Stimulated activated naive CD8-positive, alpha-beta T cell treated with anti-CD3 and anti-CD28 coated beads, Interleukin-15, Interleukin-2, amounts not matched to agents 100 ng/mL and 50 ng/mL, for 24 hours (primary cell): ENCODE measurements at regions not wholly inside any gene's neighbourhood (a gene's known extent, or its start where the extent isn't known, plus 50 kb on each side); places are given as distances from the start of the nearest gene placed in this dataset.

Experiments used
- H3K27ac Mint-ChIP-seq: one replicate; pipeline ENCODE4 v1.8.0; 2021; ENCODE audit warnings: mild to moderate bottlenecking, mixed read lengths
- H3K27me3 Mint-ChIP-seq: one replicate; pipeline ENCODE4 v1.8.0; 2021; ENCODE audit warnings: mixed read lengths
- H3K36me3 Mint-ChIP-seq: one replicate; pipeline ENCODE4 v1.8.0; 2021; ENCODE audit warnings: low read depth, mixed read lengths
- H3K4me1 Mint-ChIP-seq: one replicate; pipeline ENCODE4 v1.8.0; 2021; ENCODE audit warnings: low read depth, mixed read lengths
- H3K4me3 Mint-ChIP-seq: one replicate; pipeline ENCODE4 v1.8.0; 2021; ENCODE audit warnings: mild to moderate bottlenecking, mixed read lengths
- H3K9me3 Mint-ChIP-seq: one replicate; pipeline ENCODE4 v1.8.0; 2021; ENCODE audit warnings: mixed read lengths

DNA sequence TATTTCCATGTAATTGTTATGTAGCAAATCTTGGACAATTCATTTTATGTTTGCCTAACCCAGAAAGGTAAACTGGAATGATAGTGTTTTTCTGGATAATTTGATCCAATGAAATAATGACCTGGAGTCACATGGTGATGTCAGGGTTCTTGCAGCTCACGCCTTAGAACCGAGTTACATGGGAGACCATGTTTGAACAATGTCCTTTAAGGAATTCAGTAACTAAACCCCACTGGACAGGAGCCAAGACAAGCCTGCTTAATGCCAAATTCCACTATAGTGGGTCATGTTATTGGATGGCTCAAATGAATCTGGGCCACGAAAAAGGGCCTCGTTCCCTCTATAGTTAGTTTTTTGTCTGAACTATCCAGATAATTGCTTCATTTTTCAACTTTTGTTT, 255.8 kb upstream of the HMGA2 start:
- no peaks in the 10 kb centered on the region for H3K4me1 Mint-ChIP-seq
- no peaks in the 10 kb centered on the region for H3K36me3 Mint-ChIP-seq
- H3K9me3 Mint-ChIP-seq: peaks cover 6% of the 10 kb centered on the region
- H3K27ac Mint-ChIP-seq: no peak overlapping the region
- H3K27me3 Mint-ChIP-seq: peaks cover 29% of the 10 kb centered on the region
- H3K4me3 Mint-ChIP-seq: no peak overlapping the region

DNA sequence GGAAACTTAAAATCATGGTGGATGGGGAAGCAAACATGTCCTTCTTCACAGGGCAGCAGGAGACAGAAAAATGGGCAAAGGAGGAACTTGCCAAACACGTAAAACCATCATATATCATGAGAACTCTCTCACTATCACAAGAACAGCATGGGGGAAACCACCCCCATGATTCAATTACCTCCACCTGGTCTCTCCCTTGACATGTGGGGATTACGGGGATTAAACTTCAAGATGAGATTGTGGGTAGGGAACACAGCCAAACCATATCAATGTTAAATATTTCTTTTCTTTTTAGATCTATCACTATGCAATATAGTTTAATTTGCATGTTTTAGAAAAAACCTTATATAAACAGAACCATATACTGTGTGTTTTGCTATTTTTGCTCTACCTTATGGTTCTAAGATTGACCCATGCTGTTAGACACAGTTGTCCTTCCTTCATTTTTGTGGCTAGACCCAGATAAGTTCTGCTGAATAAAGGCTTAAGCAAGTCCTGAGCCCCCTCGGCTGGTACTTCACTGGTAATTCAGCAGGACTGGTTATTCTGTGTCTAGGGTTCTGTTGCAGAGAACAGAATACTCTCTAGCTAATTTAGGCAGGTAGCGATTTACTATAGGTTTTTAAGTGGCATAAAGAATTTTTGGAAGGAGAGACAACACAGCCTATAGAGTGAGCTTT, 253.7 kb upstream of the HMGA2 start:
- no peaks in the 10 kb centered on the region for H3K36me3 Mint-ChIP-seq
- H3K27me3 Mint-ChIP-seq: peaks cover 31% of the 10 kb centered on the region
- peaks cover 19% of the 10 kb centered on the region for H3K9me3 Mint-ChIP-seq
- no peak overlapping the region for H3K4me3 Mint-ChIP-seq
- no peak overlapping the region for H3K27ac Mint-ChIP-seq
- H3K4me1 Mint-ChIP-seq: no peaks in the 10 kb centered on the region

DNA sequence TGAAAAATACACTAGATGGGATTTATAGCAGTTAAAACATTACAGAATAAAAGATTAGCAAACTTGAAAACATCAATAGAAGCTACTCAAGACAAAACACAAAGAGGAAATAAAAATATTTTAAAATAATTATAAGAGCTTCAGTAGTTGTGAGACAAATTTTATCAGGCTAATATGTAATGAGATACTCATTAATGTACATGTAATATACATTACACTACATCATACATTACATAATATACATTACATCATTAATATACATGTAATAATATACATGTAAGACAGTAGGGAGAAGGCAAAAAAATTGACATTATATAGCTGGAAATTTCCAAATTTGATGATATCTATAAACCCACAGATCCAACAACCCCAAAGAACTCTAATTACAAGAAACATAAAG, 249.4 kb upstream of the HMGA2 start:
- Mint-ChIP-seq H3K9me3 (peaks cover 19% of the 10 kb centered on the region), H3K4me3 (no peak overlapping the region), H3K4me1 (no peaks in the 10 kb centered on the region), H3K27ac (no peak overlapping the region), H3K36me3 (no peaks in the 10 kb centered on the region), H3K27me3 (peaks cover 16% of the 10 kb centered on the region)

DNA sequence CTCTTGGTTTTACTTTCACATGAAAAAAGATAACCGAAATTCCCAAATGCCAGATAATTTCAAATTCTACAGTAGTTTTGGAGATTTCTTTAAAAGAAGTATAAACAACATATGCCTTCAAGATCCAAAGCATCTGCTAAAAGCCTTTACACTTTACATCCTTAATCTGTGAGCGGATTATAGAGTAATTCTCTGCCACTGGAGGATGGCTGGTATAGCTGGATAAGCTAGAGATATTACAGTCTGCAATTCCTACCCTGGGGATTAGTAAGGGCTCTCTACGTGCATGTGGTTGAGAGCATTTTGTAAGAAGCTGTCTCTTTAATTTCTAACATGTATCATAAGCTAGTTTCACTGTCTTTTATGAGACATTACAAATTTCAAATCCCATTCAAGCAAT, 240.3 kb upstream of the HMGA2 start:
- no peak overlapping the region for H3K27ac Mint-ChIP-seq
- no peak overlapping the region for H3K4me3 Mint-ChIP-seq
- no peaks in the 10 kb centered on the region for H3K27me3 Mint-ChIP-seq
- H3K36me3 Mint-ChIP-seq: no peaks in the 10 kb centered on the region
- H3K9me3 Mint-ChIP-seq: no peaks in the 10 kb centered on the region
- H3K4me1 Mint-ChIP-seq: no peaks in the 10 kb centered on the region

DNA sequence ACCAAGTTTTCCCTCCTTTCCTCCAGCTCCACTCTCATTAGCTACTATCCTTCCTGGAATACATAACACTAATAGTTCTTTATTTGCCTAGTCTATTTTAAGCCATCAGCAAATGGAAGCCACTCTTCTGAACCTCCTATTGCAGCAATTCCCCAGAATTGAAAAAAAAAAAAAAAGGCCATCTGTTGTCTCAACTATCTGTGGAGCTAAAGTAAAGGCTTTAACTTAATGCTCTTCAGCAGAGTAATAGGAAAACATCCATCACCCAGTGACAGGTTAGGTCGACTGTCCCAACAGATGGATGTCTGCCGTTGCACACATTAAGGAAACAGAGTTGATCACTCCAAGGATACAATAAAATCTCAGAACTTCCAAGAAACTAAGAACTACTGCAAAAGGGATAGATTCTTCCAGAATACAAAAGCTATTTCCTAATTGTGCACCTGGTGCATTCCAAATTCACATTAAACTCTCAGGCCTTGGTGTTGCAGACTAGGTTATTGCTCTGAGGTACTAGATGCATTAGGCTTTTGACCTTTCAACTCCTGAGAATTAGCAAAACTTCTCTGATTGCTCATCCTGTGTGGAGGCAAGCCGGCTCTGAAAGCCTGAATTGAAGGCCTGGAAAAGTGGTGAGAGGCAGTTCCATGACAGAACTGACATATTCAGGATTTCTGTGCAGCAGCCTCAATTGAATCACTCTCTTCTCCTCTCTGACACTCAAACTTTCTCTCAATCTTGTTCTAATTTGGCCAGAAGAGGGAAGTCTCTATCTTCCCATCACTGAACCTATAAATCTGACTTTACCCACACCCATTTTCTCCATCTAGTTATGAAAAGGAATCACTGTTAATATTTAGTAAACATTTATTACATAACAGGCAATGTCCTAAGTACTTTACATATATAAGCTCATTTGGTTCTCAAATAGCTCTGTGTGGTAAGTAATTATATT, 238.4 kb upstream of the HMGA2 start:
- Mint-ChIP-seq H3K4me1 (no peaks in the 10 kb centered on the region), H3K9me3 (no peaks in the 10 kb centered on the region)

DNA sequence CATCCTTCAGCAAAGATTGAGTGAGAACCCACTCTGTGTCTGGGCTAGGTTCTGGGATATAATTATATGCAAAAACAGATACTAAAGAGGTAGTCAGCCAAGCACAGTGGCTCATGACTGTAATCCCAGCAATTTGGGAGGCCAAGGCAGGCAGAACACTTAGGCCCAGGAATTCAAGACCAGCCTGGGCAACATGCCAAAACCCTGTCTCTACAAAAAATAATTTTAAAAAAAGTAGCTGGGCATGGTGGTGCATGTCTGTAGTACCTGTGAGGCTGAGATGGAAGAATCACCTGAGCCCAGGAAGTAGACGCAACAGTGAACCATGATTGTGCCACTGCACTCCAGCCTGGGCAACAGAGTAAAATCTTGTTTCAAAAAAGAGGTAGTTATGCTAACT, 237.5 kb upstream of the HMGA2 start:
- H3K27ac Mint-ChIP-seq: no peak overlapping the region
- no peaks in the 10 kb centered on the region for H3K27me3 Mint-ChIP-seq
- no peaks in the 10 kb centered on the region for H3K9me3 Mint-ChIP-seq
- H3K36me3 Mint-ChIP-seq: no peaks in the 10 kb centered on the region
- no peaks in the 10 kb centered on the region for H3K4me1 Mint-ChIP-seq
- H3K4me3 Mint-ChIP-seq: no peak overlapping the region

More for the DNA sequence above, 238.4 kb upstream of the HMGA2 start:
- Mint-ChIP-seq H3K4me3 (no peak overlapping the region), H3K27me3 (no peaks in the 10 kb centered on the region), H3K36me3 (no peaks in the 10 kb centered on the region), H3K27ac (no peak overlapping the region)

DNA sequence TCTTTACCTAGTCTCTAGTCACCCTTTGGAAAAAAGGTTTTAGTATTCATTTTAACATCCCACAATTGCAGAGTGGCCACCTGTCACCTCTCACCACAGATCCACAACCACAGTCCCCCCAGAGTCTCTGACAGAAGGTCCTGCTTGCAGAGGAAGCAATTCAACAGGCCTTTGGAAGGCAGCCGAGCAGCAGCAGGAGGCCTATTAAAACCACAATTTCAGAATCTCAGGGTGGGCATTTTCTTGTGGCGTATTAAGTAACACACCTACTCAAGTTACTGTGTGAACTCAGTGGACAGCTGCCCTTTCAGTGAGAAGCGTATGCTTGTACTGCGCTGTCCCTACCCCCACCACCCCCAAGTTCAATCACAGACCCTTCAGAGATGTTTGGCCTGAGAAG, 234.0 kb upstream of the HMGA2 start:
- Mint-ChIP-seq H3K4me3 (no peak overlapping the region), H3K27ac (no peak overlapping the region), H3K4me1 (no peaks in the 10 kb centered on the region), H3K36me3 (no peaks in the 10 kb centered on the region), H3K27me3 (peaks cover 6% of the 10 kb centered on the region), H3K9me3 (no peaks in the 10 kb centered on the region)

DNA sequence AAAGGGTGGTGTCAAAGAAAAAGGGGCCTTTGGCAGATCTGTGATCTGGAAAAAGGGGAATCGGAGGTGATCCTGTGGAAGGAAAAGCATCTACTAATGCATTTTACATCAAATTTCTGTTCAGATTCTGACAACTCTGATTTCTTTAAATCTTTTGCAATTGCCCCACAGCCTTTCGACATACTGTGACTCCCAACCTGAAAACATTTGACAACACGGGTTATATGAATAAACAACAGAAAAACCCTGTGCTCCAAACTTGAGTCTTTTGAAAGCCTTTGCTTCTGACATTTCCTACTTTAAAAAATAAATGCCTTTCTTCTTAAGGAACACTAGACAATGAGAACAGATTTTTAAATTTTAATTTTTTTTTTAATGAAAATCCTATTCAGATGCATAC, 231.9 kb upstream of the HMGA2 start:
- no peak overlapping the region for H3K4me3 Mint-ChIP-seq
- no peaks in the 10 kb centered on the region for H3K36me3 Mint-ChIP-seq
- no peak overlapping the region for H3K27ac Mint-ChIP-seq
- H3K27me3 Mint-ChIP-seq: peaks cover 12% of the 10 kb centered on the region
- H3K4me1 Mint-ChIP-seq: no peaks in the 10 kb centered on the region
- H3K9me3 Mint-ChIP-seq: no peaks in the 10 kb centered on the region

DNA sequence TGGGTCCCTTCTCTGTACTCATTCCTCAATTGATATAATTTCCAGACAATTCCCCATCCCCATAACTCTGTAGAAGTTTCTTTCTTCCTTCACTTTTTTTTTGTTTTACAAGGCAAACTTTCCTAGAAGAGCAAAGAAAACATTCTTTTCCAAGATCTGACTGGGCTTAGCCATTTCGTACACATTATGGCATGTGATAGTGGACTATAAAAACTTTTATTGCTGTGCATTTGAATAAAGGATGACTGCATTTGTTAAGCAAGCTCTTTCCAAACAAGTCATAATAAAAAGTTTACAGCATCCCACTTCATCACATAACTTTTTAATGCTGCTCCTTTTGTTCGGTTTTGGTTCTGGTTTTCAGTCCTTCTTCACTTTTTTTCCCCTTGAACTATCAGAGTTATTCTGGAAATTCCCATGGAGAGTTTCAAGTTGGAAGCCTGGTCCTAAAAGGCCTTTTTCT, 231.0 kb upstream of the HMGA2 start:
- H3K9me3 Mint-ChIP-seq: no peaks in the 10 kb centered on the region
- H3K27me3 Mint-ChIP-seq: peaks cover 13% of the 10 kb centered on the region
- no peak overlapping the region for H3K4me3 Mint-ChIP-seq
- H3K4me1 Mint-ChIP-seq: no peaks in the 10 kb centered on the region
- H3K27ac Mint-ChIP-seq: no peak overlapping the region
- H3K36me3 Mint-ChIP-seq: no peaks in the 10 kb centered on the region

DNA sequence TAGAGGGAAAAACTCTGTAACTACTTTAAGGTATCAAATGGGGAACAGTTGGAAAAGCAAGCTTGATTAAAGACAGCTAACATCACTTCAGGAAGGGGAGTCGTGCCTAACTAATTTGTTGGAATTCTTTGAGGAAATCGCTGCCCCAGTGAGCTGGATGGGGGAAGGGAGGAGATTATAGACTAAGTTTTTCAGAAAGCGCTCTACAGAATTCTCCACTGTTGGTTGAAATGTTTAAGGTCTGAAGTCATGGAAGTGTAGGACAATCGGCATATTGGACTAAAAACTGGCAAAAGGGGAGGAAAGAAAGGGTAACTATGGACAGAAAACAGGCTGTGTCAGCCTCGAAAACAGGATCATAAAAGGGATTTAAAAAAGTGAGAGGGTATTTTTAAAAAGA, 229.9 kb upstream of the HMGA2 start:
- Mint-ChIP-seq H3K27ac (no peak overlapping the region), H3K9me3 (no peaks in the 10 kb centered on the region), H3K4me3 (no peak overlapping the region), H3K4me1 (no peaks in the 10 kb centered on the region), H3K36me3 (no peaks in the 10 kb centered on the region), H3K27me3 (peaks cover 18% of the 10 kb centered on the region)

DNA sequence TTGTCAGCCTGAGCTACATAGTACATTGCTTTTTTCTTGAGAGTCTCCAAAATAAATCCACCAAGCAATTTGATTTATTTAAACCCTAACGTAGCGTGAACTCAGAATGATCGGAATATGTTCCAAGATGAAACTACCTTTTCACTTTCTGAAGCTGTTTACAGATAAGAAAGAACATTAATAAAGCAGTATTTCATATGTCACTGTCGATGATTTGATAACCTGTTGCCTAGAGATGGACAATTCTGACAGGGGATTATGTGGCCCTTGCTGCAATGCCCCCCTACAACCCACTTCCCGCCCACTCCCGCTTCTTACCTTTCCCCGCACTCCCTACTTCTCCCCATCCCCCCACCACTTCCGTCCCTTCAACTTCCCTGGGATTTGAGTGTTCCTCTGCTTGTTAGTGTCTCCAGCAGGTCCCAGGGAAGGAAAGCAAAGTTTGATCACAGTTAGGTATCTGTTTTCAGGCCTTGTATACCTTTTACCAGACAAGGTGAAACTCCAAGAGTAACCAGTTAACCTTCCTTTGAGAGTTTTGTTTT, 229.2 kb upstream of the HMGA2 start:
- no peaks in the 10 kb centered on the region for H3K36me3 Mint-ChIP-seq
- no peaks in the 10 kb centered on the region for H3K4me1 Mint-ChIP-seq
- no peak overlapping the region for H3K27ac Mint-ChIP-seq
- no peaks in the 10 kb centered on the region for H3K9me3 Mint-ChIP-seq
- H3K27me3 Mint-ChIP-seq: peaks cover 19% of the 10 kb centered on the region
- no peak overlapping the region for H3K4me3 Mint-ChIP-seq

DNA sequence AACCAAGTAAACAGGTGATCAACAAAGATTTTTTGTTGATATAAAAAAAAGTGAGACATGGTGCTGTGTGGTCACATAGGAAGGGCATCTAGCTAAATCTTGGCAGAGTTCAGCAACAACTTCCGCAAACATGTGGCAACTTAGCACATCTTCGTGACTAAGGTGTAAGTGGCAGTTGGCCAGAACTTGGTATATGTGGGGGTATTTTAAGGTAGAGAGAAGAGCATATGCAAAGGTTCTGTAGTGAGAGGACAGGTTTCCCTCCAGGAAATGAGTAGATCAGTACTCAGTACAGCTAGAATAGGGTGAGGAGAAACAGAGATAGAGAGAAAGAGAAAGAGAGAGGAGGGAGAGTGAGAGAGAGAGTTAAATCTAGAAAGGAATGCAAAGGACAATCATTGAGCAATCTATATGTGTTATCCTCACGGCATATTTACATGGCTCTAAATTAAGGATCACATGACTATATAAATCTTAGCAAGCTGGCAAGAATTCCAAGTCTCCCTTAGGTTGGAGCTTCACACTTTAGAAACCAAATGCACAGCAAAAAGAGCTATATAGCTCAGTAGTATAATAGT, 227.7 kb upstream of the HMGA2 start:
- Mint-ChIP-seq H3K4me1 (no peaks in the 10 kb centered on the region), H3K27me3 (peaks cover 31% of the 10 kb centered on the region), H3K4me3 (no peak overlapping the region), H3K27ac (no peak overlapping the region), H3K36me3 (no peaks in the 10 kb centered on the region), H3K9me3 (no peaks in the 10 kb centered on the region)

DNA sequence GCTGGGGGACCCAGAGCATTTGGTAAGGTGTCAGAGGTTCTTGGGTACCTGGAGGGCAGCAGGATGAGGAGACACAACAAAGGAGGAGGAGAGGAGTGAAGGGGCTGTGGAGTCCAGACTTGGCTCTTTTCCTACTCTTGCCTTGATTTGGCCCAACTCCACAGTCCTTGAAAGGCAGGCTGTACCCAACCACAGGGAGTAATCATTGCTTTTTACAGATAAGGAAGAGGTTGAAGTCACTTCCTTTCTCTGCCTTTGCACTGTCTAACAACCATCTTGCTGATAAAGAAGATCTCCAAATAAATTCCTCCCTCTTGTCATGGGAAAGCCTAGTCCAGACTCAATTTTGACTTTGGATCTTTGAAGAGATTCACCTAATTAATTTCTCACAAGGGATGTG, 226.8 kb upstream of the HMGA2 start:
- Mint-ChIP-seq H3K27ac (no peak overlapping the region), H3K9me3 (no peaks in the 10 kb centered on the region), H3K4me1 (peaks cover 3% of the 10 kb centered on the region), H3K27me3 (peaks cover 34% of the 10 kb centered on the region), H3K4me3 (no peak overlapping the region), H3K36me3 (no peaks in the 10 kb centered on the region)

DNA sequence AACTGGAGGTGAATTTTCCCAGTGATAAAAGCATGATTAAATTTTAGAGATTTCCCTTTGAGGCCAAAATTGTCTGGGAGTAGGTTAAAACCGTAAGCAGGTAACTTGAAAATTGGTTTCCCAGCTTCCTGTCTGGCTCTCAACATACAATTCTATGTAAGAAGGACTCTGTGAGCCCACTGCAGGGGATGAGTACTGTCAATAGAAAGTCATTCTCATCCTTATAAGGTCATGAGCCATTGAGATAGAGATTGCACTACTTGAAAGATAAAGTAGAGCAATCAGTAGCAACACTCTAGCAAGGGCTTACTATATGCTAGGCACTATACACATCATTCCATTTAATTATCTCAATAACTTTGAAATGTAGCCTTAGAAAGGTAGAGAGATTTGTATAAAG, 225.6 kb upstream of the HMGA2 start:
- H3K4me3 Mint-ChIP-seq: no peak overlapping the region
- no peak overlapping the region for H3K27ac Mint-ChIP-seq
- no peaks in the 10 kb centered on the region for H3K9me3 Mint-ChIP-seq
- H3K27me3 Mint-ChIP-seq: peaks cover 28% of the 10 kb centered on the region
- peaks cover 3% of the 10 kb centered on the region for H3K4me1 Mint-ChIP-seq
- H3K36me3 Mint-ChIP-seq: no peaks in the 10 kb centered on the region

DNA sequence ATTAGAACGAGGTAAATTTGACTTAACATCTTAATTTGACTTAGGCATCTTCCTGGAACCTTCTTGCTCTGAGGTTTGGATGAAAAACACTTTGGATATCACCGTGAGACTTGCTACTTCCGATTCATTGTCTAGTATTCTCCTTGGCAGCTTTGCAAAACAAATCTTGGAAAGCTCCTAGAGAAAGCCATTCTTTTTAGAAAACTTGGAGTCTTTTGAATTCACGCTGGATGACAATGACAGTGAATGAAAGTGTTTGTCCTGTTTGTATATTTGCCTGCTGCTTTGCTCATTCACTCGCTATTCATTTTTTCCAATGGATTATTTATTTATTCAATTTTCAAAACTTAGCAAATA, 222.1 kb upstream of the HMGA2 start:
- H3K27ac Mint-ChIP-seq: no peak overlapping the region
- peaks cover 7% of the 10 kb centered on the region for H3K4me1 Mint-ChIP-seq
- H3K27me3 Mint-ChIP-seq: peaks cover 33% of the 10 kb centered on the region
- peaks cover under 1% of the 10 kb centered on the region for H3K9me3 Mint-ChIP-seq
- H3K4me3 Mint-ChIP-seq: no peak overlapping the region
- no peaks in the 10 kb centered on the region for H3K36me3 Mint-ChIP-seq
